Psoas muscle (tissue), 7 donors: ENCODE measurements at regions not wholly inside any gene's neighbourhood (a gene's known extent, or its start where the extent isn't known, plus 50 kb on each side); places are given as distances from the start of the nearest gene placed in this dataset.

Source experiments
- ATAC-seq, 4 donors: fragments of 200-7000 bp; cut with Tn5 transposase; one replicate each; pipeline ENCODE4 v1.9.1; 2020; ENCODE audit warnings: moderate library complexity in 3 of 4, mild to moderate bottlenecking in 2 of 4
- DNase-seq, 2 donors: peaks; one replicate each; pipeline ENCODE4 v3.0.0-alpha.2; 2020
- H3K27ac ChIP-seq: fragments of 200-600 bp; one replicate; pipeline ENCODE4 v1.8.0; 2022
- H3K27me3 ChIP-seq, 3 donors: fragments of 200-600 bp in 1 of 3; one replicate each; pipeline versions ENCODE4 v1.6.1 to v1.8.0; 2013 to 2022; ENCODE audit warnings: low read length in 2 of 3, mild to moderate bottlenecking in 2 of 3, moderate library complexity in 1 of 3; ENCODE audit not compliant: insufficient read depth in 3 of 3
- H3K36me3 ChIP-seq, 2 donors: fragments of 200-600 bp in 1 of 2; one replicate each; pipeline versions ENCODE4 v1.6.1 to v1.8.0; 2013 to 2022; ENCODE audit warnings: low read depth in 1 of 2, mild to moderate bottlenecking in 1 of 2, moderate library complexity in 1 of 2; ENCODE audit not compliant: insufficient read depth in 1 of 2
- H3K4me1 ChIP-seq: fragments of 200-600 bp; one replicate; pipeline ENCODE4 v1.8.0; 2022
- H3K4me3 ChIP-seq: fragments of 200-600 bp; one replicate; pipeline ENCODE4 v1.8.0; 2022; ENCODE audit warnings: mild to moderate bottlenecking
- H3K9me3 ChIP-seq: fragments of 200-600 bp; one replicate; pipeline ENCODE4 v1.8.0; 2022
- CTCF ChIP-seq: fragments of 200-600 bp; IDR thresholded peaks from one replicate; pipeline ENCODE4 v1.8.0; 2022; ENCODE audit warnings: antibody characterized with exemption
- WGBS, 3 donors: extraction: QIAGEN DNeasy Blood & Tissue Kit; methylation state at CpG; one replicate each; pipeline versions ENCODE4 v1.1.6 to v1.1.7; 2013; 5-methylcytosine and 5-hydroxymethylcytosine counted together
- intact Hi-C, 2 donors: fragments of 100-400 bp; cut with DNase I; formaldehyde crosslinking; loops; one replicate each; pipeline versions ENCODE4 v1.11.0 to v1.14.2; 2022
- donor health status: healthy with polysubstance abuse.
- donor health status: DM: no; HTN: no; CAD: no; lungs with moderate emphysema.
- donor health status: Bipolar disorder and iron deficiency.
- donor health status: healthy.
- donor health status: DM: yes; HTN: yes; CAD: no.
- donor health status: DM: no; HTN: no; CAD: no.
- donor health status: DM: yes; HTN: yes; CAD: no.

- WGBS, 3 donors: 94 to 97% (median 96%) methylated on average over 2 of the region's 2 CpGs
- peaks cover 0 to 6% (median 3%) of the 10 kb centered on the region in 3 donors for H3K27me3 ChIP-seq
- DNase-seq (no peak), ATAC-seq (no peak)
- peaks cover 4% of the 10 kb centered on the region for H3K9me3 ChIP-seq
- TF ChIP-seq CTCF: no peak
- H3K4me1 ChIP-seq: no peaks in the 10 kb centered on the region
- intact Hi-C loops: no loop called here
- H3K36me3 ChIP-seq: no peaks in the 10 kb centered on the region
- no peak overlapping the region for H3K4me3 ChIP-seq
- no peak overlapping the region for H3K27ac ChIP-seq
Measured at GRCh38 chr15:66917904-66918448, 147.4 kb upstream of the SMAD3 start.

- no peak for DNase-seq
- Histone ChIP-seq H3K36me3 (no peaks in the 10 kb centered on the region), H3K4me1 (no peaks in the 10 kb centered on the region), H3K9me3 (peaks cover 4% of the 10 kb centered on the region), H3K4me3 (no peak overlapping the region), H3K27me3 (peaks cover 0 to 6% (median 3%) of the 10 kb centered on the region in 3 donors), H3K27ac (no peak overlapping the region)
- 58 to 72% (median 71%) methylated on average over 8 of the region's 8 CpGs for WGBS, 3 donors
- intact Hi-C loops: no loop called here
- no peak for TF ChIP-seq CTCF
- ATAC-seq: no peak
Measured at GRCh38 chr15:66919421-66919820, 146.0 kb upstream of the SMAD3 start.

- H3K4me3 ChIP-seq: no peak overlapping the region
- no peak for TF ChIP-seq CTCF
- peaks cover 0 to 6% (median 4%) of the 10 kb centered on the region in 3 donors for H3K27me3 ChIP-seq
- DNase-seq (peak in 1 of 2 donors; percentile 62), ATAC-seq (peak in 1 of 4 donors; percentile 52)
- H3K9me3 ChIP-seq: peaks cover 4% of the 10 kb centered on the region
- H3K4me1 ChIP-seq: no peaks in the 10 kb centered on the region
- WGBS, 3 donors: 21 to 30% (median 22%) methylated on average over 6 of the region's 6 CpGs
- H3K27ac ChIP-seq: no peak overlapping the region
- H3K36me3 ChIP-seq: no peaks in the 10 kb centered on the region
- intact Hi-C loops: no loop called here
Measured at GRCh38 chr15:66921319-66921915, 144.0 kb upstream of the SMAD3 start.

- no peaks in the 10 kb centered on the region for H3K4me1 ChIP-seq
- no peak overlapping the region for H3K4me3 ChIP-seq
- 41 to 56% (median 49%) methylated on average over 3 of the region's 3 CpGs for WGBS, 3 donors
- H3K36me3 ChIP-seq: no peaks in the 10 kb centered on the region
- H3K27me3 ChIP-seq: peaks cover 0 to 6% (median 4%) of the 10 kb centered on the region in 3 donors
- no peak for DNase-seq
- no peak for TF ChIP-seq CTCF
- H3K9me3 ChIP-seq: peaks cover 4% of the 10 kb centered on the region
- intact Hi-C loops: no loop called here
- ATAC-seq: no peak
- H3K27ac ChIP-seq: no peak overlapping the region
Measured at GRCh38 chr15:66922608-66923007, 142.8 kb upstream of the SMAD3 start.

GRCh38 chr15:66923438-66923881, 141.9 kb upstream of the SMAD3 start:
- H3K4me3 ChIP-seq: no peak overlapping the region
- H3K27ac ChIP-seq: no peak overlapping the region
- no peaks in the 10 kb centered on the region for H3K36me3 ChIP-seq
- peaks cover 0 to 6% (median 4%) of the 10 kb centered on the region in 3 donors for H3K27me3 ChIP-seq
- ATAC-seq (no peak), DNase-seq (no peak)
- H3K4me1 ChIP-seq: no peaks in the 10 kb centered on the region
- intact Hi-C loops: no loop called here
- H3K9me3 ChIP-seq: no peaks in the 10 kb centered on the region
- 48 to 64% (median 51%) methylated on average over 7 of the region's 7 CpGs for WGBS, 3 donors
- TF ChIP-seq CTCF: no peak
